HG03432 (cell line): ENCODE measurements at regions not wholly inside any gene's neighbourhood (a gene's known extent, or its start where the extent isn't known, plus 50 kb on each side); places are given as distances from the start of the nearest gene placed in this dataset.
"Not testable (repeated sequence)": the region's sequence is repeated elsewhere in the genome, so short reads cannot be mapped to it uniquely, and the experiment has no call there.

ENCODE experiments used
- ATAC-seq: cut with Tn5 transposase; IDR thresholded peaks from one replicate; pipeline ENCODE4 v1.9.1; 2021; ENCODE audit warnings: mild to moderate bottlenecking, moderate library complexity; ENCODE audit not compliant: unreplicated experiment

DNA sequence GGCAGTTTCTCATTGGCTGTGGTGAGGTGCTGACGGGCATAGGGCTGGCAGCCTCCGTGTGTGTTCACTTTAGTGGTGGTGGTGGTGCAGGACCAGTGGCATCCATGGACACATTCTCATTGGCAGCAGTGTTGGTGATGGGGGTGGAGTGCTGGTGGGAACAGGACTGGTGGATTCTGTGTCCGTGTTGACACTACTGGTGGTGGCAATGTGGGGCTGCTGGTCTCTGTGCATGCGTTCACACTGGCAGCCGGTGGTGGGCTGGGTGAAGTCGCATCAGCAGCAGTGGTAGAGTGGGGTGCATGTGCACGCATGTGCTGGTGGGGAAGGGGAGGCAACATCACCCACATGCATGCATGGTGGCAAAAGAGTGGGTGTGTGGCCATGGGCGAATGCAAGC lies 1471.4 kb upstream of the PCDH20 start:
- no peak for ATAC-seq

DNA sequence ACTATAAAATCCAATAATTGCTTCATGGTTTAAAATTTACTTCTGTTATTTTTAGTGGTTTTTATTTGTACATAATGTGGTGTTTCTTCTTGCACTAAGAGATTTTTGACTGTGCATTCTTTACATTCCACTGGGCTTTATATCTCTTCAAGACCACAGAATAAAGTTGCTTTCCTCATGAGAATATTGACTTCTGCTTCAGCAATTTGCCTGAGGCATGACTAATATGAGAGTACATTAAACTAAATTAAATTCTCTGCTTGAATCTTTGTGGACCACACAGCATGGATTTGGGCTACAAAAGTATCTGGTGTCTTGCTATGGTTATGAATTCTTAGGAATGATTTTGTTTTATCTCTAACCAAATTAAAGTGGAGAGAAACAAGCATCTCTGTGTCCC lies 1463.4 kb upstream of the PCDH20 start:
- no peak for ATAC-seq

DNA sequence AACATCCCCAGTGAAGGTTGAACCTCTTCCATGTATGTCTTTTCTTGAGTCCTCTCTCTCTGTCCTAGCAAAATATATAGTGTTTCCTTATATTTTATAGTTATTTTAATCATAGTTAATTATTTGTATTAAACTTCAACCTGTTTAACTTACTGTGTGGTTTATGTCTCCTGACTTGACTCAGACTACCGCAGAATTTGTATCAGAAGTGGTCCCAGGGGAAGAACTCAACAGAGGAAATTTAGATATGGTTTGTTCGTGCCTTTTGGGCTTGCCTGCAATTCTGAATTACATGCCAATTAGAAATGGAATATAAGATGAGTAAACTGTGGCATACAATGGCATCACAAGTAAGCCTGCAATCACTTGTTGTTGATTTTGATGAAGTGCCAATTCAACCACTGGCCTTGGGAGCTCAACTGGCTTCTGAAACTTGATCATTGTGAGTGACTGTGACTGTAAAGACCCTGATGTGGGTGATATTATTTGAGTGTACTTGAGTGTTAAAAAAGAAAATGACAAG lies 1459.5 kb upstream of the PCDH20 start:
- no peak for ATAC-seq

DNA sequence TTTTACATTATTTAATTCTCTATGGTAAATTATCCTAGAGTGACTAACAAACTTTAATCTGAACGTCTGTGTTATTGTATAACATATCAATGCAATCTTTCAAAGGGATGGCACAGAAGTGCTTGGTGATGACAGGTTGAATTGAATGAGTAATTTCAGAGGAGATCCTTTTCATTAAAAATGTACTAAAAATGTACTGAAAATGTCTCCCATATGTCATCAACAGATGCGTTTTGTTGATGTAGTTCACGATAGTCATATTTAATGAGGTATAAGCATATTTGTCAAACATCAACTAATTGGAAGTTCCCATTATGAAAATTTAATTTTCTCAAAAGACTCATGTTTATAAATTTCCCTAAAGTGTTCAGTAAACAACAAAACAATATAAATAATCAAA lies 1434.7 kb upstream of the PCDH20 start:
- ATAC-seq: no peak

- ATAC-seq: no peak
Observed at GRCh38 chr13:62847520-62847919, 1431.9 kb upstream of the PCDH20 start.

DNA sequence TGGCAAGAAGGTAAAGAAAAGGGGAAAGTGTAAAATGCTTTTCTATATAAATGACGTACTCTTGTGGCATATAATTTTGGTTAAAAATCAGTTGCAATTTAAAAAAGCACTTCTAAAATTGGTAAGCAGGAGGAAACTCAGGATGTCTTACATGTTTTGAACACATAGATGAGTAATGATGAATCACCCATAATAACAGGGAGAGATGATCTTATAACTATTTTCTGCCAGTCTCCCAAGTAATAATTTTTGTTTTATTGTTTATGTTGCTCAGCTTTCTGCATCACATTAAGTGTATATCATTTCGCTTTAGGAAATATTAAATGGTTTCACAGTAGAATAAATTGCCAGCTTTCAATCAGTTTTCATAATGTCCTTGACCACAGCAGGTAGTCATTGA lies 1430.7 kb upstream of the PCDH20 start:
- no peak for ATAC-seq

DNA sequence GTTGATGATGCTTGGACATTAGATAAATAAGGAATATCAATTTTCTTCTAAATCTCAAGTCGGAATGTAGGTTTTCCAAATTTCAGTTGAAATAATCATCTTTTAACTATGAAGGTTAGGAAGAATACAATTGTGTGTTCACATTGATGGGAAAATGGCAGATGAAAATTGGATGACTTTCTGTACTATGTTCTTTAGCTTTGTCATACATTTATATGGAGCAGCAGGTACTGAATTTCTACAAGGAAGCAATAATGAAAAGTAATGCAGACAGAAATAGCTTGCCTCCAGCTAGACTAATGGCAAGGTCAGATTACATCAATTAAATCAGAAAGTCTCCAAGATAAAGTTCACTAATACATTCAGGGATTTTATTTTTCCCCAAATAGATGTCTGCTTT lies 1423.7 kb upstream of the PCDH20 start:
- ATAC-seq: no peak

GRCh38 chr13:62838929-62839328 lies 1423.3 kb upstream of the PCDH20 start:
- ATAC-seq: no peak

DNA sequence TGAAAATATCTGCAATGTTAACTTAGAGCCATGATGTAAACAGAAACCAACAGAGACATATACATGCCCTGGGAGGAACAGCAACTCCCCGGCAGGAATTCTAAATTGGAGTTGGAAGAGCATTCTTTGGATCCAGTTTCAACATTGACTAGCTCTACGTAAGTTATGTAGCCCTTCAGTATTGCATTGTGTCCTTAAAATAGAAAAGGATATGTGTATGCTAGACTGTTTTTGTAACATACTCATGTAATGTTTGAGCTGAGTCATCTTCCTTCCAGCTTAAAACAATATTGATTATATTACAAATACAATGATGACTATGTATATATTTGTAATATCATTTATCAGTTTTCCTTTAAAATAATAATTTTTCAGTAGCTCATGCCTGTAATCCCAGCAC lies 1422.2 kb upstream of the PCDH20 start:
- ATAC-seq: no peak

- no peak for ATAC-seq
Observed at GRCh38 chr13:62829486-62829885, 1413.8 kb upstream of the PCDH20 start.

- no peak for ATAC-seq
Observed at GRCh38 chr13:62799931-62800436, 1384.3 kb upstream of the PCDH20 start.

DNA sequence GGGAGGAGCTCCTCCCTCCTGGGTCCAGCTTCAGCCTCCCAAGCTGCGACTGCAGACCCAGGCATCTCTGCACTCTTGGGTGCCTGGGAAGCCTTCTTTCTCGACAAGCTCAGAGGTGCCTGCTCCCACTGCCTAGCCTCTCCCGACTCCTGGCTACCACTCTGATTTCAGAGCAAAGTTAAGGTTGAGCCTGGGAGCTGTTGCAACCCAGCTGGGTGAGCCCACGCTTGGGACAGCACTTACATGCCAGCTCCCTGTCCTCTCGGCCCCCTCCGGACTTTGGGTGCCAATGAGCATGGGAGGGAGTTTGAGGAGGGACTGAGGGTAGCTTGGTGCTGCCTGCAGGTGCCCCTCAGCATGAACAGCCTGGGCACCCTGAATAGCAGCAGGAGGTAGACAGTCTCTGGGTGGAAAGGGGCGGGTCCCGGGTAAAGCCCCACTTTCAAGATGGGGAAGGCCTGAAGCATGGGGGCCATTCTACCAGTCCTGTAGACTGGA lies 1383.4 kb upstream of the PCDH20 start:
- ATAC-seq: no peak

DNA sequence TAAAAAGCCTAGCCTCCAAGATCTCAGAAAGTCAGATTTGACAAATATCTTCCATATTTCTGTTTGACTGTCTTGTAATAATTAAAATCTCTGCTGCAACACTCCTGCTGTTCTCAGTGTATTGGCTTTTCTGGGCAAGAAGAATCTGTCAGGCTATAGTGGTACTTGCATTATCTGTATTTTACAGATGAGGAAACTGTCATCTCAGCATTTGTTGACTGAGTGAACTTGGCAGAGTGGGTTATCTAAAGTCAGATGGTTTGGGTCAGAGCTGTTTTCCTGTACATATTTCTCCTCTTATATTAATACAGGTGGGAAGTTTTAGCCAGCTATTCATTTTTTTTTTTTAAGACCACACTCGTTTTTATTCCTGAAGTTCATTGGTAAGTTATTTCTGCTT lies 1378.2 kb upstream of the PCDH20 start:
- no peak for ATAC-seq

- no peak for ATAC-seq
Observed at GRCh38 chr13:62781866-62782265, 1366.2 kb upstream of the PCDH20 start.

- no peak for ATAC-seq
Observed at GRCh38 chr13:62779161-62779560, 1363.5 kb upstream of the PCDH20 start.

DNA sequence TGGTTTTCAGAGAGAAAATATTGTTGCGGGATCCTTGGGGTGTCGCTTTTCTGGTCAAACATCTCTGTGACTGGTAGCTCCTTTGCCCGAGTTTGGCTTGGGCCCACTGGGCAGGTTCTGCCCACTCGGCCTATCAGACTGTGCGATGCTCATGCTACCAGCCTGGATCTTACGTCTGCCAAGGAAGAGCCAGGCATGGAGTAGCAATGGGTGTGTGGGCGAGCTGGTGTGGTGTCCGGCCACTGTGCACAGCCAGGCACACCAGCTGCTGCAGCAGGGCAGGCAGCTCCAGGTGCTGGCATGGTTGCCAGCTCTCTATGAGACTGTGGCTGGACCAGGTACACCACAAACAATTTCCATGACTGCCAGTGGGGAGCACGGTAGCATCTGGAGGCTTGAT lies 1351.8 kb upstream of the PCDH20 start:
- no peak for ATAC-seq

DNA sequence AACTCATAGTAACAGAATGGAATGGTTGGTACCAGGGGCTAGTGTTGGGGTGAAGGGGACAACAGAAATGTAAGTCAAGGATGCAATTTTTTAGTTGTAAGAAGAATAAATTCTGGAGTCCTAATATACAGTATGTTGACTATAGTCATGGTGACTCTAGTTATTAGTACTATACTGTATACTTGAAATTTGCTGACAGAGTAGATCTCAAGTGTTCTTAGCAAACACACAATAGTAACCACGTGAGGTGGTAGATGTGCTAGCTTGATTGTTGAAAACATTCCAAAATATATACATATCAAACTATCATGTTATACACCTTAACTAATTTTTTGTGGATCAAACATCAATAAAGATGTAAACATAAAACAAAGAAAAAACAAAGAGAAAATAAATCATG lies 1345.1 kb upstream of the PCDH20 start:
- no peak for ATAC-seq

DNA sequence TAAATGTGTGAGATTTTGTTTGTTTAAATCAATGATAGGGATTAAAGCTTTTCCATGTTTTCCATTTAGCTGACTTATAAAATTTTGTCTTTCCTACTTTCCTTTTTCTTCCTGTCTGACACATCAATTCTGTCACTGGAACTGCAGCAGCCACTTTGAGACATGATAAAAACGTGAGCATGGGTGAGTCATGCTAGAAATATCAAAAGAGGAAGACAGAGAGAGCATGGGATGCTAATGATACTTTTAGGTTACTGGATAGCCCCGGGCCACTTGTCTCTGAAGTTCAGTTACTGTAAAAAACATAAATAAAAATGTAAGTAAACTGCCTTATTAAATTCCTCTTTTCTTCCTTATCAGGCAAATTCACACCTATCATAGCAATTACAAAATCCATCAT lies 1332.0 kb upstream of the PCDH20 start:
- no peak for ATAC-seq

DNA sequence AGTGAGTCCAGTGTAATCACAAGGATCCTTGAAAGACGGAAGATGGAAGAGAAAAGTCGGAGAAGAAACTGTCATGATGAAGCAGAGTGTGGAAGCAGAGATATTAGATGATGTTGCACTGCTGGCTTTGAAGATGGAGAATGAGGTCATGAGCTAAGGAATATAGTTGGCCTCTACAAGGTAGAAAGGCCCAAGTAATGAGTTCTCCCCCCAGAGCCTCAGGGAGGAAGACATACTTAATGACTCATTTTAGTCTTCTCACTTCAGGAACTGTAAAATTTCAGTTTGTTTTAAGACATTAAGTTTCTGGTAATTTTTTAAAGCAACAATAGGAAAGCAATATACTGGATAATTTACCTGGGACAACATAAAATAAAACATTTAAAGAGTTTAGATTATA lies 1331.5 kb upstream of the PCDH20 start:
- ATAC-seq: no peak

DNA sequence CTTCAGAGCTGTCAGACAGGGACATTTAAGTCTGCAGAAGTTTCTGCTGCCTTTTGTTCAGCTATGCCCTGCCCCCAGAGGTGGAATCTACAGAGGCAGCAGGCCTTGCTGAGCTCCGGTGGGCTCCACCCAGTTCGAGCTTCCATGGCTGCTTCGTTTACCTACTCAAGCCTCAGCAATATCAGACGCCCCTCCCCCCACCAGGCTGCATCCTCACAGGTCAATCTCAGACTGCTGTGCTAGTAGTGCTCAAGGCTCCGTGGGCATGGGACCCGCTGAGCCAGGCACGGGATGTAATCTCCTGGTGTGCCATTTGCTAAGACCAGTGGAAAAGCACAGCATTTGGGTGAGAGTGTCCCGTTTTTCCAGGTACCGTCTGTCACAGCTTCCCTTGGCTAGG lies 1314.1 kb upstream of the PCDH20 start:
- ATAC-seq: not testable (repeated sequence)

DNA sequence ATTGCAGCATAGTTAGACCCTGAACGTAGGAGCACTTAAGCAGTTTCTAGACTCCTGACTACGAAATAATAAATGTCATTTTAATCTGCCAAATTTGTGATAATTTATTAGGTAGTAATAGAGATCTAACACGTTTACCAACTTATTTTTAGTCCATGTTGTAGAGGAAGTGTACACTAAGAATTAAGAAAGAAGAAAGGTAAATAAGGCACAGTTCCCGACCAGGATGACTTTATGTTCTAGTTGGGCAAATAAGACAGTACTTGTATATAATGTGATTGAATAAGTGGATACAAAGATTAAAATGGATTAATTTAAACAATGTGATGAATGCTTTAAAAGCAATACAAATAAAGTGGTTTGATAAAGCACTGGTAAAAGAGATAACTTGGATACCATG lies 1306.2 kb upstream of the PCDH20 start:
- no peak for ATAC-seq

- ATAC-seq: not testable (repeated sequence)
Observed at GRCh38 chr13:62711948-62712347, 1296.3 kb upstream of the PCDH20 start.

DNA sequence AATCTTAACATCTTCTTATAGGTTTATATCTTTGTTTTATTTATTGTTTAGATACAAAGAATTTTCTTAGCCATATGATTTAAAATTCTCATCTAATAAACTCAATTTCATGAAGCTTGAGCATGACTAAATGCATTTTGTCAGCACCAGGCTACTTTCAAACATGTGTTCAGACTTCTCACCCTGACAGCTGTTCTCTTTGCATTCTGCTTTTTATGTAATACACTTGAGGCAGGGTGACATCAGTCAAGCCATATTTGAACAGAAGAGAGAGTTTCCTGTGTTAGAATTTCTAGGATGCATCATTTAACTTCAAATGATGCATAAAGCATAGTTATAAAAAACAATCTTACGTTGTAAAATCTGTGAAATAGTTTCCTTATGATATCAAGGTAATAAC lies 1295.1 kb upstream of the PCDH20 start:
- no peak for ATAC-seq
